ENCODE measurements at regions not wholly inside any gene's neighbourhood (a gene's known extent, or its start where the extent isn't known, plus 50 kb on each side); places are given as distances from the start of the nearest gene placed in this dataset.

DNA sequence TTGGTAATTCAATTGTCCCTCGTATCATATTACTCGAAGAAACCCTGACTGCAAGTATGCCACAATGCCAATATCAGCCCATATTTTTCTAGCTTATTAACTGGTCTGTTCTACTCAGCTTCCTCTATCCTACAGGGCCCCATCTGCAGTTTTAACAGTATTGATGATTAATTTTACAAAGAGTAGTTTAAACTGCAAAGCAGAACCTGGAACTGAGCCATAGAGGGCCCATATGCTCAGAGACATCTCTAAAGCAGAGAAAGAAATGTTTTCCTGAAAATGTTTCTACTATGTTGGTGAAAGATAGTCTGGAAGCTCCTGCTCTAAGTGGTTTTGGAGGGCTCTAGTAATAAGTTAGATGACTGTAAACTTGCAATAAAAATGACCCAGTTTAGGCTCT, 259.4 kb upstream of the CENPE start:
- TF ChIP-seq, protein P1, sequence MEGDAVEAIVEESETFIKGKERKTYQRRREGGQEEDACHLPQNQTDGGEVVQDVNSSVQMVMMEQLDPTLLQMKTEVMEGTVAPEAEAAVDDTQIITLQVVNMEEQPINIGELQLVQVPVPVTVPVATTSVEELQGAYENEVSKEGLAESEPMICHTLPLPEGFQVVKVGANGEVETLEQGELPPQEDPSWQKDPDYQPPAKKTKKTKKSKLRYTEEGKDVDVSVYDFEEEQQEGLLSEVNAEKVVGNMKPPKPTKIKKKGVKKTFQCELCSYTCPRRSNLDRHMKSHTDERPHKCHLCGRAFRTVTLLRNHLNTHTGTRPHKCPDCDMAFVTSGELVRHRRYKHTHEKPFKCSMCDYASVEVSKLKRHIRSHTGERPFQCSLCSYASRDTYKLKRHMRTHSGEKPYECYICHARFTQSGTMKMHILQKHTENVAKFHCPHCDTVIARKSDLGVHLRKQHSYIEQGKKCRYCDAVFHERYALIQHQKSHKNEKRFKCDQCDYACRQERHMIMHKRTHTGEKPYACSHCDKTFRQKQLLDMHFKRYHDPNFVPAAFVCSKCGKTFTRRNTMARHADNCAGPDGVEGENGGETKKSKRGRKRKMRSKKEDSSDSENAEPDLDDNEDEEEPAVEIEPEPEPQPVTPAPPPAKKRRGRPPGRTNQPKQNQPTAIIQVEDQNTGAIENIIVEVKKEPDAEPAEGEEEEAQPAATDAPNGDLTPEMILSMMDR (IDR thresholded peaks at IDR 0.05): no peak
- no peak for TF ChIP-seq POLR2A (IDR thresholded peaks at IDR 0.05)
- no peak for TF ChIP-seq EP300 (IDR thresholded peaks at IDR 0.05)

All from gastroesophageal sphincter (tissue), 3 donors.